ENCODE measurements at regions not wholly inside any gene's neighbourhood (a gene's known extent, or its start where the extent isn't known, plus 50 kb on each side); places are given as distances from the start of the nearest gene placed in this dataset.

GRCh38 chr7:155893176-155893575, 80.9 kb upstream of the SHH start:
- DNase-seq: no peak

- no peak for DNase-seq
Measured at GRCh38 chr7:155889636-155890511, 77.6 kb upstream of the SHH start.

GRCh38 chr7:155887174-155887525, 74.9 kb upstream of the SHH start:
- DNase-seq: no peak

GRCh38 chr7:155886391-155887173, 74.3 kb upstream of the SHH start:
- no peak for DNase-seq

GRCh38 chr7:155885167-155886155, 73.2 kb upstream of the SHH start:
- no peak for DNase-seq

GRCh38 chr7:155884225-155885166, 72.2 kb upstream of the SHH start:
- DNase-seq: no peak

- DNase-seq: no peak
Measured at GRCh38 chr7:155883491-155884224, 71.4 kb upstream of the SHH start.

GRCh38 chr7:155882596-155882995, 70.3 kb upstream of the SHH start:
- no peak for DNase-seq

- DNase-seq: no peak
Measured at GRCh38 chr7:155881471-155882350, 69.4 kb upstream of the SHH start.

GRCh38 chr7:155880721-155881120, 68.5 kb upstream of the SHH start:
- DNase-seq: no peak

GRCh38 chr7:155879592-155879991, 67.3 kb upstream of the SHH start:
- no peak for DNase-seq

- peak; percentile 44 for DNase-seq
Measured at GRCh38 chr7:155878674-155879073, 66.4 kb upstream of the SHH start.

- no peak for DNase-seq
Measured at GRCh38 chr7:155878250-155878649, 66.0 kb upstream of the SHH start.

GRCh38 chr7:155877167-155877566, 64.9 kb upstream of the SHH start:
- DNase-seq: no peak

- DNase-seq: no peak
Measured at GRCh38 chr7:155874411-155874810, 62.1 kb upstream of the SHH start.

- DNase-seq: no peak
Measured at GRCh38 chr7:155874010-155874409, 61.7 kb upstream of the SHH start.

GRCh38 chr7:155872678-155873369, 60.6 kb upstream of the SHH start:
- DNase-seq: no peak

GRCh38 chr7:155871211-155871610, 58.9 kb upstream of the SHH start:
- no peak for DNase-seq
